ENCODE measurements at regions not wholly inside any gene's neighbourhood (a gene's known extent, or its start where the extent isn't known, plus 50 kb on each side); places are given as distances from the start of the nearest gene placed in this dataset.

- no peak for DNase-seq (ENCODE audit: low read depth, low spot score)
- in situ Hi-C loops (cut with HindIII; ENCODE audit: low pct_unique_long_range_greater_than_20kb, low sequenced_read_pairs) = no loop called here
Observed at GRCh38 chr3:5542472-5542871, 355.0 kb downstream of the EDEM1 start.

DNA sequence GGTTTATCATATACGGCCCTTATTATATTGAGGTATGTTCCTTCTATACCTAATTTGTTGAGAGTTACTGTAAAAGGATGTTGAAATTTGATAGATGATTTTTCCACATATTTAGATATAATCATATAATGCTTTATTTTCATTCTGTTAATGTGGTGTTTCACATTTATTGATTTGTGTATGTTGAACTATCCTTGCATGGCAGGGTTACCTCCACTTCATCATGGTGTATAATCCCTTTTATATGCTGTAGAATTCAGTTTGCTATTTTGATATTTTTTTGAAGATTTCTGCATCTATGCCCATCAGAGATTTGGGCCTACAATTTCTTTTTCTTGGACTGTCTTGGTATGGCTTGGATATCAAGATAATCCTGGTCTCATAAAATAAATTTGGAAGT, 355.5 kb downstream of the EDEM1 start:
- DNase-seq (ENCODE audit: low read depth, low spot score) = no peak

GRCh38 chr3:5545719-5546118, 358.2 kb downstream of the EDEM1 start:
- in situ Hi-C loops (cut with HindIII; ENCODE audit: low pct_unique_long_range_greater_than_20kb, low sequenced_read_pairs) = no loop called here
- DNase-seq (ENCODE audit: low read depth, low spot score) = no peak

More for the DNA sequence above, 355.5 kb downstream of the EDEM1 start:
- in situ Hi-C loops (cut with HindIII; ENCODE audit: low pct_unique_long_range_greater_than_20kb, low sequenced_read_pairs) = no loop called here

DNA sequence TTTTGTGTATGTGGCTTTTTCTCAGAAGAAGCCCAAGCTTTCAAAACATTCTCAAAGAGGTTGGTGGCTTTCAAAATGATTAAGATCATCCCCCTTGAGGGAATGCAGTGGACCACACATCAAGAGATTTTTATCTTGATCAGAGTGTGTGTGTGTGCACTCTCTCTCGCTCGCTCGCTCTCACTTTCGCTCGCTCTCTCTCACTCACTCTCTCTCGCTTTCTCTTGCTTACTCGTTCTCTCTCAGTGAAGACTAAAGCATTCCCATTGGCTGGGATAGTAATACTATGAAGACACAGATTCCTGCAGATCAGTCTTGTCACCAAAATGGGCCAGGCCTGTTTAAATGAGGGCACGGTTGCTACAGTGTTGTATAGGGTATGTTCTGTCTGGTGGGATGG, 365.7 kb downstream of the EDEM1 start:
- DNase-seq (ENCODE audit: low read depth, low spot score) = no peak
- in situ Hi-C loops (cut with HindIII; ENCODE audit: low pct_unique_long_range_greater_than_20kb, low sequenced_read_pairs) = no loop called here

- in situ Hi-C loops (cut with HindIII; ENCODE audit: low pct_unique_long_range_greater_than_20kb, low sequenced_read_pairs) = no loop called here
- DNase-seq (ENCODE audit: low read depth, low spot score) = no peak
Observed at GRCh38 chr3:5554245-5554747, 366.8 kb downstream of the EDEM1 start.

DNA sequence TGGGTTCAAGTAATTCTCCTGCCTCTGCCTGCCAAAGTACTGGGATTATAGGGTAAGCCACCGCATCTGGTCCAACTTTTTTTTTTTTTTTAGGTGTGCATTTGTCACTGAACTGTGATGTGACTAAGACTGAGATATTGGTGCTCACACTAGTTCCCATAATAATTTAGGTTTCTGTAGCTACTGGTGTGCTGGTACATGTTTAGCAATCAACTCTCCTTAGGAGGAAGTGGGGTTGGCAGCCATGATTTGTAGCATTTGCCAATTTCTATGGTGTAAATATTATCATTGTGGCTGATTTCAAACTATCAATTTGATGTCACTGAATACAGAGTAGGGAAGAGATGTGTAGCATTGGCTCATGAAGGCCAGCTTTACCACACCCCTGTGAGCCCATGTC, 372.7 kb downstream of the EDEM1 start:
- in situ Hi-C loops (cut with HindIII; ENCODE audit: low pct_unique_long_range_greater_than_20kb, low sequenced_read_pairs) = no loop called here

DNA sequence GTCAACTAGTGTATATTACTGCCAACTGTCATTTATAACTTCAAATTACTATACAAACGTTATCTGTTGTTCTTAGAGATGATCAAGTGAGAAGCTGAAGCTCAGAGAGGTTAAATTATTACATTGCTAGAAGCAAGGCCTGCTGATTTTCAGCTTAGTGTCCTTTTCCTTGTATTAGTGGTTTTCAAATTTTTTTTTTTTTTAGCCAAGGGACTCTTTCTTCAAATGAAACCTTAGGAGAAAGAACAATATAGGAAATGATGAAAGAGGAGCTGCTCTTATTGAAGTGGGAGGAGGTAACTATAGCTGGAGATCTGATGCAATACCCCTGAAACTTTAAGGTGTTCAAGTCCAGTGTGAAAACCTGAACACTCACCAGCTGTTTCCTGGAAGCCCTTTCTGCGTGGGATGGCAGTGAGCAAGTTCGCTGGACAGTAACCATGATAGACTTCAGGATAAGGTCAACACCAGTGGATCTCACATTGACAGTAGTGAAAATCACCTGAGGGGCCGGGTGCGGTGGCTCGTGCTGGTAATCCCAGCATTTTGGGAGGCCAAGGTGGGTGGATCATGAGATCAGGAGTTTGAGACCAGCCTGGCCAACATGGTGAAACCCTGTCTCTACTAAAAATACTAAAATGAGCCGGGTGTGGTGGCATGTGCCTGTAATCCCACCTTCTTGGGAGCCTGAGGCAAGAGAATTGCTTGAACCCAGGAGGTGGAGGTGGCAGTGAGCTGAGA, 376.2 kb downstream of the EDEM1 start:
- in situ Hi-C loops (cut with HindIII; ENCODE audit: low pct_unique_long_range_greater_than_20kb, low sequenced_read_pairs) = no loop called here
- DNase-seq (ENCODE audit: low read depth, low spot score) = no peak

More for the DNA sequence above, 372.7 kb downstream of the EDEM1 start:
- DNase-seq (ENCODE audit: low read depth, low spot score) = no peak

GRCh38 chr3:5564278-5564666, 376.8 kb downstream of the EDEM1 start:
- in situ Hi-C loops (cut with HindIII; ENCODE audit: low pct_unique_long_range_greater_than_20kb, low sequenced_read_pairs) = no loop called here
- DNase-seq (ENCODE audit: low read depth, low spot score) = no peak

GRCh38 chr3:5565026-5565425, 377.5 kb downstream of the EDEM1 start:
- in situ Hi-C loops (cut with HindIII; ENCODE audit: low pct_unique_long_range_greater_than_20kb, low sequenced_read_pairs) = no loop called here
- DNase-seq (ENCODE audit: low read depth, low spot score) = no peak

GRCh38 chr3:5567113-5567512, 379.6 kb downstream of the EDEM1 start:
- no peak for DNase-seq (ENCODE audit: low read depth, low spot score)
- in situ Hi-C loops (cut with HindIII; ENCODE audit: low pct_unique_long_range_greater_than_20kb, low sequenced_read_pairs) = no loop called here

GRCh38 chr3:5568451-5568850, 380.9 kb downstream of the EDEM1 start:
- in situ Hi-C loops (cut with HindIII; ENCODE audit: low pct_unique_long_range_greater_than_20kb, low sequenced_read_pairs) = no loop called here

GRCh38 chr3:5569152-5569551, 381.6 kb downstream of the EDEM1 start:
- in situ Hi-C loops (cut with HindIII; ENCODE audit: low pct_unique_long_range_greater_than_20kb, low sequenced_read_pairs) = no loop called here
- DNase-seq (ENCODE audit: low read depth, low spot score) = no peak

More at GRCh38 chr3:5568451-5568850, 380.9 kb downstream of the EDEM1 start:
- peak; percentile 54 for DNase-seq (ENCODE audit: low read depth, low spot score)

DNA sequence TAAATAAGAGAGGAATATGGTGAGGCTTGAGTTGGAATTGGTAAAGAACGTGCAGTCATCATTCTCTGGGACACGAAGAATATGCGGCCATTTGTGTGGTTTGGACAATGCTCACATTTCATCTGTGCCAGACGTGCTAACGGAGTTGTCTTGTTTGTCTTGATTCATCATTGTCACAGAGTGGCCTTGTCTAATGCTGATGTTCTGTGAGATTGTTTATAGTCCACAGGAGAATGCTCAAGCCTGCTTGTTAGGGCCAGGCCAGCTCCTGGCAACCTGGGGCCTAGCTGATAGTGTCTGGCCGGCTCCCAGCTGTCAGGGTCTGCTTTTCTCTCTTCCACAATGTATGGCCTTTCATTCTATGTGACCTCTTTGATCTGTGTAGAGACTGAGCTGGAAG, 384.7 kb downstream of the EDEM1 start:
- DNase-seq (ENCODE audit: low read depth, low spot score) = no peak
- in situ Hi-C loops (cut with HindIII; ENCODE audit: low pct_unique_long_range_greater_than_20kb, low sequenced_read_pairs) = no loop called here

DNA sequence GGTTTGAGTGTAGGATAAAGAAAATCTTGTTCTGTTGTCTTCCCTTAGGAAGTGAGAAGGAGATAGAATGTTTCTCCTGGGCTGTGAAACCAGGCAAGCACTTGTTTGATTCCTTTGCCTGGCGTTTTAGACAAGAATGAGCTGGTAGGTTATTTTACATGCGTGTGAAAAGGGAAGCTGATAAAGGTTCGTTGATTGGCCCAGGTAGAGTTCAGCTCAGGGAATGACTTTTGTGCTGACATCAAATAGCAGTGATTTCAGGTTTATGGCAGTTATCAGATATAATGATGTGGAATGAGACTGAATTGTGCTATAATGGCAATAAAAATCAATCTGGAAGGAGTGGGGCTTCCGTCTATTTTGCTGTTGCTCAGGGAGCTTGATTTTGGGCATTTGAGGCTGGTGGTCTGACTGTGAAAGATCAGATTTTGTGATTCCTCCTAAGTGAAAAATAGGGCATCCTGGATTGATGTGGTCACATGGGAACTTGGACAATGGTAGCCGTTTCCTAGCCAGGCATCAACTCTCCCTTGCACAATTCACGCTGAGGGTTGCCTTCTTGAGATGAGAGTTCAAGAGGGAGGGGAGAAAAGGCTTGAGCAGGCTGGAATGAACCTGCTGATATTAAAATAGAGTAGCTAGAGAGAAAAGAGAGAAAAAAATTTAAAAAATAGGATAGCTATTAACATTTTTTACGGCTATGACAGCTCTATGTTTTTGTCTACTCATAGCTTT, 388.9 kb downstream of the EDEM1 start:
- no peak for DNase-seq (ENCODE audit: low read depth, low spot score)
- in situ Hi-C loops (cut with HindIII; ENCODE audit: low pct_unique_long_range_greater_than_20kb, low sequenced_read_pairs) = no loop called here

GRCh38 chr3:5579139-5579602, 391.7 kb downstream of the EDEM1 start:
- DNase-seq (ENCODE audit: low read depth, low spot score) = no peak
- in situ Hi-C loops (cut with HindIII; ENCODE audit: low pct_unique_long_range_greater_than_20kb, low sequenced_read_pairs) = no loop called here

DNA sequence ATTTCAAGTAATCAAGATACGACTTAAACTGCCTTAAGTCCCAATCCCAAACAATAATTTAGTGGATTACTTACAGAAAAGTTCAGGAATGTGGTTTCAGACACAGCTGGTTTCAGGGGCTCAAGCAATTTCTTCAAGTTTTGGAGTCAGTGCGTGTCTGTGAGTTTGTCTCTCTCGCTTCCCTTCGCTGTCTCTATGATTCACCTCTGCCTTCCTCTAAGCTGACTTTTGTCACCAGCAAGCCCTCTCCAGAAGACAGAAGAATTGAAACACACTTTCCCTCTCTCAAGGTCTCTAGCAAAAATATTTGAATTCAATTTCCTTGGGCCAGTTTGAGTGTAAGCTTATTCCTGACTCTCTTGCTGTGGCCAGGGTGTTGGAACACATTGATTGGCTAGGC, 392.4 kb downstream of the EDEM1 start:
- in situ Hi-C loops (cut with HindIII; ENCODE audit: low pct_unique_long_range_greater_than_20kb, low sequenced_read_pairs) = no loop called here
- DNase-seq (ENCODE audit: low read depth, low spot score) = no peak

GRCh38 chr3:5580826-5581225, 393.3 kb downstream of the EDEM1 start:
- in situ Hi-C loops (cut with HindIII; ENCODE audit: low pct_unique_long_range_greater_than_20kb, low sequenced_read_pairs) = no loop called here
- no peak for DNase-seq (ENCODE audit: low read depth, low spot score)

- in situ Hi-C loops (cut with HindIII; ENCODE audit: low pct_unique_long_range_greater_than_20kb, low sequenced_read_pairs) = no loop called here
Observed at GRCh38 chr3:5581743-5582142, 394.2 kb downstream of the EDEM1 start.

GRCh38 chr3:5583920-5584319, 396.4 kb downstream of the EDEM1 start:
- in situ Hi-C loops (cut with HindIII; ENCODE audit: low pct_unique_long_range_greater_than_20kb, low sequenced_read_pairs) = no loop called here
- DNase-seq (ENCODE audit: low read depth, low spot score) = no peak

More at GRCh38 chr3:5581743-5582142, 394.2 kb downstream of the EDEM1 start:
- DNase-seq (ENCODE audit: low read depth, low spot score) = no peak

All from SK-MEL-5 (cell line).